RWPE1 (cell line): ENCODE measurements at regions not wholly inside any gene's neighbourhood (a gene's known extent, or its start where the extent isn't known, plus 50 kb on each side); places are given as distances from the start of the nearest gene placed in this dataset.

Experiments used
- CTCF ChIA-PET: fragments of 350-600 bp; sonication (Branson Sonifier 250); formaldehyde crosslinking; extraction: SDS; loops from one replicate; lab custom pipeline; 2021; lab: Yijun Ruan, JAX
- POLR2A ChIA-PET: fragments of 400-600 bp; formaldehyde crosslinking; extraction: SDS; loops from one replicate; lab custom pipeline; 2020; ENCODE audit warnings: antibody characterized with exemption; ENCODE audit not compliant: low non-redundant PET; lab: Yijun Ruan, JAX
- DNase-seq: peaks from one replicate; pipeline ENCODE4 v3.0.0; 2012; ENCODE audit warnings: low spot score
- H3K27ac ChIP-seq: fragments of 450-650 bp; 2 replicates; pipeline ENCODE4 v1.5.1; 2017
- CTCF ChIP-seq: fragments of 450-650 bp; conservative IDR thresholded peaks from 2 replicates; pipeline ENCODE4 v1.5.1; 2017; ENCODE audit warnings: low read depth, mild to moderate bottlenecking

GRCh38 chr6:40177598-40177997 lies 243.3 kb upstream of the MOCS1 start:
- ChIA-PET POLR2A (no interaction called here), CTCF (no interaction called here)
- H3K27ac ChIP-seq = no peak overlapping the region
- no peak for TF ChIP-seq CTCF
- no peak for DNase-seq

- ChIA-PET POLR2A (no interaction called here), CTCF (interaction anchor here (0.8 kb wide), 1 partner anchor 1007 kb away, joined by 4 read pairs; no protein-coding TSS in a partner anchor)
- DNase-seq = no peak
- no peak for TF ChIP-seq CTCF
- no peak overlapping the region for H3K27ac ChIP-seq
These were observed 241.9 kb upstream of the MOCS1 start for GRCh38 chr6:40176152-40176551.

- DNase-seq = no peak
- H3K27ac ChIP-seq = no peak overlapping the region
- TF ChIP-seq CTCF = no peak
- CTCF ChIA-PET = no interaction called here
- POLR2A ChIA-PET = no interaction called here
These were observed 238.0 kb upstream of the MOCS1 start for GRCh38 chr6:40172272-40172671.

GRCh38 chr6:40171343-40171742 lies 237.1 kb upstream of the MOCS1 start:
- POLR2A ChIA-PET = no interaction called here
- no peak for TF ChIP-seq CTCF
- no peak overlapping the region for H3K27ac ChIP-seq
- CTCF ChIA-PET = no interaction called here
- DNase-seq = no peak

GRCh38 chr6:40170856-40171255 lies 236.6 kb upstream of the MOCS1 start:
- ChIA-PET CTCF (no interaction called here), POLR2A (no interaction called here)
- TF ChIP-seq CTCF = no peak
- DNase-seq = no peak
- no peak overlapping the region for H3K27ac ChIP-seq

- DNase-seq = no peak
- no peak for TF ChIP-seq CTCF
- POLR2A ChIA-PET = no interaction called here
- H3K27ac ChIP-seq = no peak overlapping the region
- CTCF ChIA-PET = no interaction called here
These were observed 235.6 kb upstream of the MOCS1 start for GRCh38 chr6:40169878-40170277.

GRCh38 chr6:40166963-40167362 lies 232.7 kb upstream of the MOCS1 start:
- ChIA-PET POLR2A (no interaction called here), CTCF (no interaction called here)
- no peak for DNase-seq
- no peak for TF ChIP-seq CTCF
- no peak overlapping the region for H3K27ac ChIP-seq
